Kidney epithelial cell (primary cell): ENCODE measurements at regions not wholly inside any gene's neighbourhood (a gene's known extent, or its start where the extent isn't known, plus 50 kb on each side); places are given as distances from the start of the nearest gene placed in this dataset.
"Not testable (repeated sequence)": the region's sequence is repeated elsewhere in the genome, so short reads cannot be mapped to it uniquely, and the experiment has no call there.

ENCODE experiments used
- DNase-seq: peaks from one replicate; pipeline ENCODE4 v3.0.0-alpha.2; 2010; ENCODE audit warnings: low read depth
- H3K27me3 ChIP-seq: 2 replicates; pipeline ENCODE4 v1.6.0; 2011; ENCODE audit warnings: low read length; ENCODE audit not compliant: control insufficient read depth, insufficient read depth
- H3K36me3 ChIP-seq: 2 replicates; pipeline ENCODE4 v1.5.1; 2011; ENCODE audit warnings: low read length; ENCODE audit not compliant: control insufficient read depth, insufficient read depth
- H3K4me3 ChIP-seq: 2 replicates; pipeline ENCODE4 v1.5.1; 2011; ENCODE audit warnings: low read depth, mild to moderate bottlenecking, control low read depth, low read length
- TF ChIP-seq, protein P1 (sequence below): IDR thresholded peaks from 2 replicates; pipeline ENCODE4 v1.5.1; 2011; ENCODE audit warnings: mild to moderate bottlenecking, moderate library complexity, low read length, control low read depth, inconsistent platforms; ENCODE audit not compliant: insufficient read depth, poor library complexity, severe bottlenecking

DNA sequence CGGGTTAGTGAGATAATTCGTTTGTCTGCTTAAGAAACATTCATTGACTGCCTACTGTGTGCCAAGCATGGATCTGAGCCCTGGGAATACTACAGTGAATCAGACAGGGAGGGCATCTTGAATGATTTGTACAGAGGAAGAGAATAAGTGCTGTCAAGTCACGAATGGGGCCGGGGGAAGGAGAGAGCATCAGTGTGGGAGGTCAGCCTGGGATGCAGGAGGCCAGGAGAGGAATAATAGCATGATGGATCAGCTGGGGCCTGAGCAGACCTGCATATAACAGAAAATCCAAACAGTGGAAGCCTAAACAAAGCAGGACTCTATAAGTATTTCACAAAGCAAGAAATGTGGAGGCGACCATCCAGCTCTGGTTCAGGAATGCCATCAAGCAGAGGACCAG is 55.4 kb upstream of the PAX8 start:
- DNase-seq: no peak
- TF ChIP-seq, protein P1, sequence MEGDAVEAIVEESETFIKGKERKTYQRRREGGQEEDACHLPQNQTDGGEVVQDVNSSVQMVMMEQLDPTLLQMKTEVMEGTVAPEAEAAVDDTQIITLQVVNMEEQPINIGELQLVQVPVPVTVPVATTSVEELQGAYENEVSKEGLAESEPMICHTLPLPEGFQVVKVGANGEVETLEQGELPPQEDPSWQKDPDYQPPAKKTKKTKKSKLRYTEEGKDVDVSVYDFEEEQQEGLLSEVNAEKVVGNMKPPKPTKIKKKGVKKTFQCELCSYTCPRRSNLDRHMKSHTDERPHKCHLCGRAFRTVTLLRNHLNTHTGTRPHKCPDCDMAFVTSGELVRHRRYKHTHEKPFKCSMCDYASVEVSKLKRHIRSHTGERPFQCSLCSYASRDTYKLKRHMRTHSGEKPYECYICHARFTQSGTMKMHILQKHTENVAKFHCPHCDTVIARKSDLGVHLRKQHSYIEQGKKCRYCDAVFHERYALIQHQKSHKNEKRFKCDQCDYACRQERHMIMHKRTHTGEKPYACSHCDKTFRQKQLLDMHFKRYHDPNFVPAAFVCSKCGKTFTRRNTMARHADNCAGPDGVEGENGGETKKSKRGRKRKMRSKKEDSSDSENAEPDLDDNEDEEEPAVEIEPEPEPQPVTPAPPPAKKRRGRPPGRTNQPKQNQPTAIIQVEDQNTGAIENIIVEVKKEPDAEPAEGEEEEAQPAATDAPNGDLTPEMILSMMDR: no peak
- Histone ChIP-seq H3K4me3 (no peak overlapping the region), H3K27me3 (no peaks in the 10 kb centered on the region), H3K36me3 (no peaks in the 10 kb centered on the region)

GRCh38 chr2:113333735-113334134 is 55.0 kb upstream of the PAX8 start:
- not testable (repeated sequence) for H3K36me3 ChIP-seq, DNase-seq, H3K4me3 ChIP-seq, H3K27me3 ChIP-seq

DNA sequence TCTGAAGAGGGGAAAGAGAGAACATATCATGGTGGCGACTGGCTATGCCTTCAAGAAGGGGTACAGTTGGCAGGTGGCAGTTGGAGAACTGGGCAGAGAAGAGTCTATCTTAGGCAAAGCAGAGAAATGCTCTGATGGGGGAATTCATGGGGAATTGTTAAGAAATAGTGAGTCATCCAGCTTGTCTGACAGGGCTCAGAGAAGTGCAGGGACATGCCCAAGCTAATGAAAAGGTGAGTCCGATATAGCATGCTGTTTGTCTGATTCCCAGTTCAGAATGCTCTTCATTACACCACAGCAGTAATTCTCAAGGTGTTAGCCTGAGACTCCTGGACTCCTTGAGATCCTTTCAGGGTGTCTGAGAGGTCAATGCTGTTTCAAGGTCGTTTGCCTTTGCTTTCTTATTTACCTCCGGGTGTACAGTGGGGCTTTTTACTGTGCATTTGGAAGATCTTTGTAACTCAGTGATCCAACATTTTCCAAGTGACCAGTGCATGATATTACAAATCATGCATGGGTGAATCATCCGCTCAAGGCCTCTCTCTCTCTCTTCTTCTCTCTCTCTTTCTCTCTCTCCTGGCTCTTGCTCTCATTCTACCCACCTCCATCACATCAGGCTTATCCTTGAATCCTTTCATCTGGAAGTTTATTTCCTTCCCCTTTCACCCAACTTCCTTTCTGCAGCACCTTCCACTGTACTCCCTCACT is 51.5 kb upstream of the PAX8 start:
- H3K4me3 ChIP-seq, DNase-seq, H3K27me3 ChIP-seq, H3K36me3 ChIP-seq: not testable (repeated sequence)

DNA sequence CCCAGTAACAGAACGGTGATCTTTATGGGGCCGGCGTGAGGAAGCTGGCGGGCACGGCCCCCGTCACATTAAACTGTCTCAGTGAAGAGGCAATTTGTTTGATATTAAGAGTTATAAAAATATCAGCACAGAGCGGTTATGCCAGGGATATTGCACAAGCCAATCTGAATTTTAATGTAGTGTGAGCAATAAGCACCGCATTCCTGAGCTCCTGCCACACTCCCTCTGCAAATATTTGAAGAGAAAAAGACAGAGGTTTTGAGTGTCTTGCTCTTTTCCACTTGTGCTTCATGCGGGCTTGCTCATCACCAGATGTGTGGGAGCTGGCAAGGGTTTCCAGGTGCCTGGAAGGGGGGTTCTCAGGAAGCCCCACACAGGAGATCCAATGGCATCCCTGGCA is 50.3 kb upstream of the PAX8 start:
- not testable (repeated sequence) for DNase-seq, H3K36me3 ChIP-seq, H3K27me3 ChIP-seq, H3K4me3 ChIP-seq

DNA sequence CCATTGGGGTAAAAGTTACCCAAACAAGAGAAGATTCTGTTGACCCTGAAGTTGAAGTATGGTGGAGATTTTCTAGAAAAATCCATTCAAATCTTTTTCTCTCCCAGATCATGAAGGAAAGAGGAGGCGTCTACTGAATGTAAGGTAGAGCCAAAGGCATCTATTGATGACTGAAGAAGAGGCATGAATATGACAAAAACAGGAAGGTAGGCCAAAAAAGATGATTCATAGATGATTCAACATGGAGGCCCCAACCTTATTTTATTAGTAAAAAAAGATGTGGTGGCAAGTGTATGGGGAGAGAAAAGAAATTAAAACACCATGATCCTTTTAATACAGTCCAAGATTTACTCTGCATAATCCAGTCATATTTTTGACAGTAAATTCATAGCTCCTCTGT is 49.9 kb upstream of the PAX8 start:
- H3K27me3 ChIP-seq, H3K4me3 ChIP-seq, DNase-seq, H3K36me3 ChIP-seq: not testable (repeated sequence)
